ENCODE measurements at regions not wholly inside any gene's neighbourhood (a gene's known extent, or its start where the extent isn't known, plus 50 kb on each side); places are given as distances from the start of the nearest gene placed in this dataset.
"Not testable (repeated sequence)": the region's sequence is repeated elsewhere in the genome, so short reads cannot be mapped to it uniquely, and the experiment has no call there.

DNA sequence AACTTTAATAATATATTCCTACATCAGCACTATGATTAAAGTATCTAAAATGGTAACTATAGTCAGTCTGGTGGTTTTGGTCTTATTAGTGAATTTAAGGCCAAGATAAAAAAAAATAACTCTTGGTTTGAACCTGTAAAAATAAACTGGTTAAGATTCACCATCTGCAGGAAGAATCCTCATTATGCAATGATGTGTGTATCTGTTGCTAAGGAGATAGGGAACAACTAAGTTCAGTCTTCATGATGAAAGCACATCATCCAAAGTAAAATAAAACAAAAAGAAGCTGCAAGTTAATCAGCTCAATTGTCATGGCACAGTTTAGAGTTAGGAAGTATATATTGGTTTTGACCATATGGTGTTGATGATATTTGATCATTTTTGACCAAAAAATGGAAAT is 466.0 kb downstream of the NYAP2 start:
- Mint-ChIP-seq H3K36me3 (no peaks in the 10 kb centered on the region), H3K9me3 (no peaks in the 10 kb centered on the region), H3K4me3 (no peak overlapping the region), H3K4me1 (no peaks in the 10 kb centered on the region), H3K27ac (no peak overlapping the region)
- DNase-seq (ENCODE audit: low spot score in 2 of 2) (no peak), ATAC-seq (no peak)

GRCh38 chr2:225864394-225864793 is 464.9 kb downstream of the NYAP2 start:
- Mint-ChIP-seq H3K4me1 (no peaks in the 10 kb centered on the region), H3K9me3 (peaks cover 2% of the 10 kb centered on the region), H3K4me3 (no peak overlapping the region), H3K36me3 (no peaks in the 10 kb centered on the region), H3K27ac (no peak overlapping the region)
- no peak for ATAC-seq
- DNase-seq (ENCODE audit: low spot score in 2 of 2) = no peak

DNA sequence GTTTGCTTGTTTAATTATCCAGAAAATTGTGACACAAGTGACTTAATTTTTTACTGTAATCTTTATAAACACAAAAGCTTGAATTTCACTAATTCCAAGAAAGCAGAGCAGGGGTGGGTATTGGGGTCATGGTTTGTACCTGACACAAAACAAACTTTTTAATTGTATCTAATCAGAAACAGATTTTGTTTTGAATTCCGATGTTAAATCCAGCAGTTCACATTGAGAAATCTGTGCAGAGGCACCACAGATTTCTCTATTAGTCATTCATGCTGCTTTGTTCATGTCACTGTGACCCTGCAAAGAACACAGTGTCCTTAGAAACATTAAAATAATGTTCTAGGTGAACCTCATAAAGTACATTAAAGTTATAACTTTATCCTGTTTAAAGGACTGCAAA is 443.4 kb downstream of the NYAP2 start:
- Mint-ChIP-seq H3K4me3 (no peak overlapping the region), H3K9me3 (no peaks in the 10 kb centered on the region), H3K27ac (no peak overlapping the region), H3K36me3 (no peaks in the 10 kb centered on the region), H3K4me1 (no peaks in the 10 kb centered on the region)
- DNase-seq (ENCODE audit: low spot score in 2 of 2) = no peak
- ATAC-seq = no peak

DNA sequence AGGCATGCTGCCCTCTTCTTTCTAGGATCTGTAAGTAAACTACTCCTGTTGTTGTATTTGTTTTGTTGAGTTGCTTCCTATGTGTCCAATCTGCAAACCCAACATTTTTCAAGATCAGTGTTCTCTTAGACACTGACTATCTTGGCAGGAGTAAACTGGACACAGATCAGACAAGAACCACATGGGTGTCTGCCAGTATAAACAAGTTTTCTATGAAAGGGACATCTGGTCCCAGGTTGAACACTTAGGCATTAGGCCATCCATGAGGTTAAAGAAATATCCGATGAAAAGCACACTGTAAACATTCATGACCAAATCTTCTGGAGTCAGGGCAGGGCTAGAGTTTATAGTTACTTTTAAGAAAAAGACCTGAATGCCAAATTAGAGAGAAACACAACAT is 441.8 kb downstream of the NYAP2 start:
- no peak overlapping the region for H3K27ac Mint-ChIP-seq
- no peaks in the 10 kb centered on the region for H3K36me3 Mint-ChIP-seq

GRCh38 chr2:225837328-225837727 is 437.8 kb downstream of the NYAP2 start:
- no peaks in the 10 kb centered on the region for H3K4me1 Mint-ChIP-seq
- peaks cover 2% of the 10 kb centered on the region for H3K9me3 Mint-ChIP-seq

More for the DNA sequence above, 441.8 kb downstream of the NYAP2 start:
- ATAC-seq (no peak), DNase-seq (ENCODE audit: low spot score in 2 of 2) (no peak)
- no peaks in the 10 kb centered on the region for H3K4me1 Mint-ChIP-seq
- no peaks in the 10 kb centered on the region for H3K9me3 Mint-ChIP-seq
- no peak overlapping the region for H3K4me3 Mint-ChIP-seq

DNA sequence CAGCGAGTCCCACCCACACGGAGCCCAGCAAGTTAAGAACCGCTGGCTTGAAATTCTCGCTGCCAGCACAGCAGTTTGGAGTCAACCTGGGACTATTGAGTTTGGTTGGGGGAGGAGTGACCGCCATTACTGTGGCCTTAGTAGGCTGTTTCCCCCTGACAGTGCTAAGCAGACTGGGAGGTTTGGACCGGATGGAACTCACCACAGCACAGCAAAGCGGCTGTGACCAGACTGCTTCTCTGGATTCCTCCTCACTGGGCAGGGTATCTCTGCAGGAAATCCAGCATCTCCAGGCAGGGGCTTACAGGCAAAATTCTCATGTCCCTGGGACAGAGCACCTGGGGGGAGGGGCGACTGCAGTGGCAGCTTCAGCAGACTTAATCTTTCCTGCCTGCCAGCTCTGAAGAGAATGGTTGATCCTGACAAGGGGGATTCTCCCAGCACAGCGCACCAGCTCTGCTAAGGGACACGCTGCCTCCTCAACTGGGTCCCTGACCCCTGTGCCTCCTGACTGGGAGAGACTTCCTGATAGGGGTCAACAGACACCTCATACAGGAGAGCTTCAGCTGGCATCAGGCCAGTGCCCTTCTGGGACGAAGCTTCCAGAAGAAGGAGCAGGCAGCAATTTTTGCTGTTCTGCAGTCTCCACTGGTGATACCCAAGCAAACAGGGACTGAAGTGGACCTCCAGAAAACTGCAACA is 425.4 kb downstream of the NYAP2 start:
- no peak for DNase-seq (ENCODE audit: low spot score in 2 of 2)
- Mint-ChIP-seq H3K36me3 (no peaks in the 10 kb centered on the region), H3K27ac (no peak overlapping the region), H3K9me3 (peaks cover 17% of the 10 kb centered on the region), H3K4me3 (no peak overlapping the region), H3K4me1 (no peaks in the 10 kb centered on the region)
- ATAC-seq = no peak

More at GRCh38 chr2:225837328-225837727, 437.8 kb downstream of the NYAP2 start:
- DNase-seq (ENCODE audit: low spot score in 2 of 2) (no peak), ATAC-seq (no peak)
- Mint-ChIP-seq H3K27ac (no peak overlapping the region), H3K4me3 (no peak overlapping the region), H3K36me3 (no peaks in the 10 kb centered on the region)

- ATAC-seq = no peak
- no peak overlapping the region for H3K4me3 Mint-ChIP-seq
Observed at GRCh38 chr2:225821351-225821750, 421.8 kb downstream of the NYAP2 start.

GRCh38 chr2:225820826-225821225 is 421.3 kb downstream of the NYAP2 start:
- H3K4me1 Mint-ChIP-seq = no peaks in the 10 kb centered on the region
- no peak for ATAC-seq
- H3K4me3 Mint-ChIP-seq = no peak overlapping the region
- no peak for DNase-seq (ENCODE audit: low spot score in 2 of 2)
- no peak overlapping the region for H3K27ac Mint-ChIP-seq
- H3K9me3 Mint-ChIP-seq = peaks cover 9% of the 10 kb centered on the region
- H3K36me3 Mint-ChIP-seq = no peaks in the 10 kb centered on the region

More at GRCh38 chr2:225821351-225821750, 421.8 kb downstream of the NYAP2 start:
- Mint-ChIP-seq H3K27ac (no peak overlapping the region), H3K4me1 (no peaks in the 10 kb centered on the region), H3K36me3 (no peaks in the 10 kb centered on the region), H3K9me3 (peaks cover 13% of the 10 kb centered on the region)
- no peak for DNase-seq (ENCODE audit: low spot score in 2 of 2)

- H3K27ac Mint-ChIP-seq = no peak overlapping the region
- H3K9me3 Mint-ChIP-seq = no peaks in the 10 kb centered on the region
- no peaks in the 10 kb centered on the region for H3K36me3 Mint-ChIP-seq
- DNase-seq (ENCODE audit: low spot score in 2 of 2) = no peak
- no peaks in the 10 kb centered on the region for H3K4me1 Mint-ChIP-seq
- no peak overlapping the region for H3K4me3 Mint-ChIP-seq
- ATAC-seq = no peak
Observed at GRCh38 chr2:225814554-225814953, 415.0 kb downstream of the NYAP2 start.

DNA sequence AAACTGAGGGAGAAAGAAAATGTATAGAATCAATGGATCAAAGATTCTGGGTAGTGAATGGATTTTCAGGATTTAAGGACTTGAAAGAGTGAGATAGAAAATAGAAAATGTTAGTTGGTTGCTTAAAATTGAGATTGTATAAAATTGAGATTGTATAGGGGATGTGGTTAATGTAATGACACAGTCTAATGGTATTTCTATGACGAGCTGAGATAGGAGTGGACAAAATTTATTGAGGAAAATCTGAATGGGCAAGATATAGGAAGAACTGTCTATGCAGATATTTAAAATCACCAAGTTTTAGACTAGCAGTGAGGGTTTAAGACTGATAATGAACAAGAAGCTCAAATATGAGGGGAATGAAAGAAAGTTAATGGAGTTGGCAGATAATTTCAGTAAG is 406.6 kb downstream of the NYAP2 start:
- no peaks in the 10 kb centered on the region for H3K36me3 Mint-ChIP-seq
- DNase-seq (ENCODE audit: low spot score in 2 of 2) (no peak), ATAC-seq (no peak)
- no peak overlapping the region for H3K4me3 Mint-ChIP-seq
- H3K27ac Mint-ChIP-seq = no peak overlapping the region
- no peaks in the 10 kb centered on the region for H3K4me1 Mint-ChIP-seq
- H3K9me3 Mint-ChIP-seq = no peaks in the 10 kb centered on the region

DNA sequence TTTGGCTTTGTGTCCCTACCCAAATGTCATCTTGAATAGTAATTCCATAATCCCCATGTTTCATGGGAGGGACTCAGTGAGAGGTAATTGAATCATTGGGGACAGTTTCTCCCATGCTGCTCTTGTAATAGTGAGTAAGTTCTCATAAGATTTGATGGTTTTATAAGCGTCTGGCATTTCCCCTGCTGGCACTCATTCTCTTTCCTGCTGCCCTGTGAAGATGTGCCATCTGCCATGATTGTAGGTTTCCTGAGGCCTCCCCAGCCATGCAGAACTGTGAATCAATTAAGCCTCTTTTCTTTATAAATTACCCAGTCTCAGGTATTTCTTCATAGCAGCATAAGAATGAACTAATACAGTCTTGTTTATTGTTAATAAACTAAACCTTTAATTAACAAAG is 402.6 kb downstream of the NYAP2 start:
- not testable (repeated sequence) for H3K36me3 Mint-ChIP-seq; H3K27ac Mint-ChIP-seq; H3K4me3 Mint-ChIP-seq; ATAC-seq; H3K9me3 Mint-ChIP-seq; DNase-seq (ENCODE audit: low spot score in 2 of 2); H3K4me1 Mint-ChIP-seq

DNA sequence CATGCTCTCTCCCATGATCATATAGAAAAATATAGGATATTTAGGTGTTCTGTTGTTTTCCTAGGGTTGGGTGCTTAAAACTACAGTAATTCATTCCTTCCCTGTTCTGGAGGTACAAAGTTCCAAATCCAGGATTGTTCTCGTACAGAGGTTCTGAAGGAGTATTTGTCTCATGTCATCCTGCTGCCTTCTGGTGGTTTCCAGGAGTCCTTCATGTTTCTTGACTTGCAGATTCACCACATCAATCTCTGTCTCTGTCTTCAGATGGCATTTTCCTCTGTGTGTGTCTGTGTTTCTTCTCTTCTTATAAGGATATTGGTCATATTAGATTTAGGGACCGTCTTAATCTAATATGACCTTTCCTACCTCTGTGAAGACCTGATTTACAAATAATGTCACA is 397.9 kb downstream of the NYAP2 start:
- ATAC-seq = no peak
- Mint-ChIP-seq H3K4me3 (no peak overlapping the region), H3K4me1 (no peaks in the 10 kb centered on the region), H3K27ac (no peak overlapping the region), H3K36me3 (no peaks in the 10 kb centered on the region), H3K9me3 (no peaks in the 10 kb centered on the region)
- DNase-seq (ENCODE audit: low spot score in 2 of 2) = no peak

- Mint-ChIP-seq H3K4me3 (no peak overlapping the region), H3K9me3 (no peaks in the 10 kb centered on the region), H3K27ac (no peak overlapping the region), H3K36me3 (no peaks in the 10 kb centered on the region), H3K4me1 (no peaks in the 10 kb centered on the region)
- no peak for ATAC-seq
- no peak for DNase-seq (ENCODE audit: low spot score in 2 of 2)
Observed at GRCh38 chr2:225794652-225795400, 395.3 kb downstream of the NYAP2 start.

DNA sequence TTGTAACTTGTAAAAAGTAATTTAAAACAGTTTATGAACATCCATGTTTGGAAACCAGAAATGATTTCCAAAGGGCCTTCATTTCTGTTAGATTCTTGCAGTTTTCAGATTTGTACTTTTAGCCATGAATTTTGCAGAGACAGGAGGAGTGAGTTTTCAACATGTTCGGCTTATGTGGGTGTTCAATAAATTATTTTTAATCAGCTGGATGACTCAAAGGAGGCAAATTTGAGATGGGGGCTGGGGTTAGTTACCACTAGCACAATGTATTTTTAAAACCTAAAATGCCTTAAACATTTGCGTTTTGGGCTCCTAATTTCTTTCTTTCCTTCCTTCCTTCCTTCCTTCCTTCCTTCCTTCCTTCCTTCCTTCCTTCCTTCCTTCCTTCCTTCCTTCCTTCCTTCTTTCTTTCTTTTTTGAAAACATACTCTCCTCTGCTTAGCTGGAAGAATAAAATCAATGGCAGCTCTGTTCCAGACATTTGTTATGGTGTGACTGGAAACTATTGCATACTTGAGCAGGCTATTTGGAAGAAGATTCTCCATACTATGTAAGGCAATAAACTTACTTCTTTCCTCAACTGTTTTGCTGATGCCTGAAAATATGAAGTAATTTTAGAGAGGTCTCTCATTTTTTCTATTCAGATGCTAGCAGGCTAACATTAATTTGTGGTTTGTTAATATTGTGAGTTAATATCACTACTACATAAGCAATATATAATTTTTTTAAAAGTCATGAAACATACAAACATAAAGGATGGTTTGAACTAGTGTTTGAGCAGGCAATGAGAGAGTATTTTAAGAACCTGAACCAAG is 394.4 kb downstream of the NYAP2 start:
- H3K27ac Mint-ChIP-seq = no peak overlapping the region
- no peak overlapping the region for H3K4me3 Mint-ChIP-seq
- H3K4me1 Mint-ChIP-seq = no peaks in the 10 kb centered on the region
- ATAC-seq (no peak), DNase-seq (ENCODE audit: low spot score in 2 of 2) (no peak)
- no peaks in the 10 kb centered on the region for H3K36me3 Mint-ChIP-seq
- H3K9me3 Mint-ChIP-seq = no peaks in the 10 kb centered on the region

GRCh38 chr2:225788571-225789094 is 389.1 kb downstream of the NYAP2 start:
- ATAC-seq (no peak), DNase-seq (ENCODE audit: low spot score in 2 of 2) (no peak)
- Mint-ChIP-seq H3K4me3 (no peak overlapping the region), H3K36me3 (no peaks in the 10 kb centered on the region), H3K27ac (no peak overlapping the region), H3K4me1 (no peaks in the 10 kb centered on the region), H3K9me3 (no peaks in the 10 kb centered on the region)
